ENCODE measurements at regions not wholly inside any gene's neighbourhood (a gene's known extent, or its start where the extent isn't known, plus 50 kb on each side); places are given as distances from the start of the nearest gene placed in this dataset.

GRCh38 chrX:102063445-102064074, 61.9 kb upstream of the TCEAL2 start:
- TF ChIP-seq CTCF (IDR thresholded peaks at IDR 0.05 in 2 of 3, conservative IDR thresholded peaks at IDR 0.05 in 1 of 3; ENCODE audit: control insufficient read depth in 2 of 3, extremely low read depth in 1 of 3, insufficient read depth in 1 of 3, low read depth in 3 of 3, low read length in 3 of 3) = no peak
- TF ChIP-seq FOXM1 (IDR thresholded peaks at IDR 0.05; ENCODE audit: low read depth, low read length) = no peak
- no peak for TF ChIP-seq POLR2A (IDR thresholded peaks at IDR 0.05; ENCODE audit: low read depth, low read length)
- no peak for TF ChIP-seq NR2C2 (IDR thresholded peaks at IDR 0.05; ENCODE audit: borderline replicate concordance, control insufficient read depth, insufficient read length, low read depth)
- no peak for TF ChIP-seq EZH2 (IDR thresholded peaks at IDR 0.05; ENCODE audit: borderline replicate concordance, control insufficient read depth, low read depth, low read length)
- no peak for TF ChIP-seq SMARCA5 (IDR thresholded peaks at IDR 0.05)
- TF ChIP-seq RAD21 (IDR thresholded peaks at IDR 0.05; ENCODE audit: insufficient read depth, low read depth, low read length) = no peak
- no peak for TF ChIP-seq NBN (IDR thresholded peaks at IDR 0.05)
- TF ChIP-seq MYC (IDR thresholded peaks at IDR 0.05; ENCODE audit: insufficient read depth, insufficient read length, insufficient replicate concordance, low read length, severe bottlenecking) = no peak
- TF ChIP-seq ATF7 (IDR thresholded peaks at IDR 0.05; ENCODE audit: low read depth) = no peak
